Epithelial cell of prostate (primary cell): ENCODE measurements at regions not wholly inside any gene's neighbourhood (a gene's known extent, or its start where the extent isn't known, plus 50 kb on each side); places are given as distances from the start of the nearest gene placed in this dataset.

Experiments
- DNase-seq: peaks from one replicate; pipeline ENCODE4 v3.0.0-alpha.2; 2011; ENCODE audit warnings: low read depth, low spot score
- H3K27ac ChIP-seq: fragments of 450-650 bp; 2 replicates; pipeline ENCODE4 v1.5.1; 2017; ENCODE audit warnings: mild to moderate bottlenecking

DNA sequence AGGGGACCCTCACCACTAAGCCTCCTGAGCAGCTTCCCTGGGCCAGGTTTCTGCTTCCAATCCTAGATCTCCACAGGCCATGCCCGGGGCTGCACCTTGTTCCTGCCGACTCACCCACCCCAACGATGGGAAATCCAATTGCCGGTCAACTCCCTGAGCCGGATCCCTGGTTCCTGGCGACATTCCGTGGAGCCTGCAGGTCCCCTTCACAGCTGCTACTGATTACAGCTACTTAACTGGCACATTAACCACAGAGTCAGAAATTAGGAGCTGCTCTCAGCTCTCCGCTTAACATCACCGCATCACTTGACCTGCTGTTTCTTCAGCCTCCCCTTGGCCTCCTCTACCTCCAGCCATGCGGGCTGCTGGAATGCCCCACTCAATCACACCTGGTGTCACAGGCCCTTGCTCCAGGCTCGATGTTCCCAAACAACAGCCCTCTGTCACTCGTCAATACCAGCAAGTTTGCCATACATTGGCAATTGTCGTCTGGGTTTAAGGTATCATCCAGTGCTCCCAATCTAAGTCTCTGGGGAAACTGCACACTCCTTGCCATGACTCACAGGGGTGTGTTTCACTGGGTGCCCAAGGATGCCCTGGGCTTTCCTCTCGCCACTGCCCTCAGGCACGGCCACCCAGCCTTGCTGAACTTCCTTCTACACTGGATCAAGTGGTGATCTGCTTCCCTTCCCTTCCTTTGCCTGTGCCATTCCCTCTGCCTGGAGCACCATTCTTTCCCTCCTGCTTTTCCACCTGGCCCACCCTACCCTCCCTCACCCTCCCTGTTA lies 181.0 kb downstream of the MN1 start:
- peak; percentile 46 for DNase-seq
- H3K27ac ChIP-seq = no peak overlapping the region

- no peak for DNase-seq
- no peak overlapping the region for H3K27ac ChIP-seq
Observed at GRCh38 chr22:27621486-27622070, 180.0 kb downstream of the MN1 start.

GRCh38 chr22:27624042-27624441 lies 177.5 kb downstream of the MN1 start:
- H3K27ac ChIP-seq = no peak overlapping the region
- no peak for DNase-seq

DNA sequence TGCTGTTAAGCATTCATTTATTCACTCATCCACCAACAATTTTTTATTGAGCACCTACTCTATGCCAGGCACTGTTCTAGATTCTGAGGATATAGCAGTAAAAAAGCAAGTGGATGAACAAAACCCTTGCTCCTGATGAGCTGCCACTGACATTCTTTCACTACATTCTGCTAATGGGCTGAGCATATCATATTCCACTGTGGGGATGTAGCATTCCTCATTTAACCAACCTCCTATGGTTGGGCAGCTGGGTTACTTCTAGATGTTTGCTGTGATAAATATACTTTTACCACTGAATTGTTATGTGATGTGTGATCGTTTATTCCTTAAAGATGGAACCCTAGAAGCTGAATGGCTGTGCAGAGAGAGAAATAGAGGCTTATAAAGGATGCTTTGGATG lies 176.9 kb downstream of the MN1 start:
- no peak overlapping the region for H3K27ac ChIP-seq
- DNase-seq = no peak

DNA sequence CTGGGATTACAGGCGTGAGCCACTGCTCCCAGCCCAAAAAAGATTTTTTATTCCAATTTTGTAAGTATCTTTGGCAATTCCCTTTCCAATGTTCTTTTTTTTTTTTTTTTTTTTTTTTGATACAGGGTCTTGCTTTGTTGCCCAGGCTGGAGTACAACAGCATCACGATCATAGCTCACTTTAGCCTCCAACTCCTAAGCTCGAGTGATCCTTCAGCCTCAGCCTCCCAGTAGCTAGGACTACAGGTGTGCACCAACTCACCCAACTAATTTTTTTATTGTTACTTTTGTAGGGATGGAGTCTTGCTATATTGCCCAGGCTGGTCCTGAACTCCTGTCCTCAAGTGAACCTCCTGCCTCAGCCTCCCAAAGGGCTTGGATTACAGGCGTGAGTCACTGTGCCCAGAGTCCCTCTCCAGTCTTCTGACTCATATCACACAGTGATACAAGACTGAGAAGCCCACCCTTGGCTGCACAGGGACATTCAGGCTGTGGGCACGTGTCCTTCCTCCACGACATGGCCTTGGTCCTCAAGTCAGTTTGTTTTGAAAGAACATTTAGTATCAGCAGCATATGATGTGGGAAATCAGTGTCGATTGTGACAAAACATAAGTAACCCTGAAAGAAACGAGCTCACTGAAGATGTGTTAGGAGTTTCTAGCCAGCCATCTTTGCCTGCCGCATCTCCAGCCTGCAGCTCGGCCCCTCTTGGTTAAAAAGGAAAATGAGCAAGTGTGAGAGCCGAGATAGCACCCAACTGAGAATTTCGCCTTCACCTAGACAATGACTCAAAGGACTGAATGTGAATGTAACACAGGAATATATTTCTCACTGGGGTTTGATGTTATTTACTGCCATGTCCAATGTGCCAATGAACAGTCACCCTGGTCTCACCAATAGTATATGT lies 175.5 kb downstream of the MN1 start:
- no peak for DNase-seq
- H3K27ac ChIP-seq = no peak overlapping the region

- no peak for DNase-seq
- no peak overlapping the region for H3K27ac ChIP-seq
Observed at GRCh38 chr22:27626675-27627443, 174.7 kb downstream of the MN1 start.

DNA sequence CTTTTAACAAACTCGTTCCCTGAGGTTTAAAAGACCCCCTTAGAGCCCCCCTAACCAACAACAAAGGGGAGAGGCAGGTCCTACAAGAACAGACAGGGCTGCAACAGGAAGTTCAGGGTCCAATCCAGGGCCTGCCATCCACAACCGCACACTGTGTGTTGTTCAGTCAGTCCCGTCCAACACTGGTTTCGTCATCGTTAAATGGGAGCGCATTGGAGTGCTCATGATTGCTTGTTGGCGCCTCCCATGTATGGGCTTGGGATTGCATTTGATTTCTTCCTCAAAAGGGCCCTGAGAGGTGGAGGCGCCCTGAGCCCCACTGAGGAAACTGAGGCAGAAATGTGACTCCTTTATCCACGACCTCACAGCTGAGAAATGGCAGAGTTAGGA lies 174.1 kb downstream of the MN1 start:
- no peak for DNase-seq

DNA sequence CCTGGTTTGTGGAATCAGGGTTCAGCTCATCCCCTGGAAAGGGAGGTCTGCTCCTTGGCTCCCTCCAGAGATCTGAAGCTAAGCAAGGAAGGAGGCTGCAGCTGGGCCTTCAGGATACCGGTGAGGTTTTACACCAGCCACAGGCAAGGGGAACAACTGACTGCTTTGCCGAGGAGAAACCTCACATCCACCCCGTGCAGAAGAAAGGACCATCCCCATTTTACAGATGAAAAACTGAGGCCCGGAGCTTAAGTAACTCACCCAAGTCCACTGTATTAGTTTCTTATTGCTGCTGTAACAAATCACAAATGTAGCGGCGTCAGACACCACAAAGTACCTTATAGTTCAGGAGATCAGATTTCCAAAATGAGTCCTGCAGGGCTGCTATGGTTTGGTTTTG lies 173.7 kb downstream of the MN1 start:
- no peak overlapping the region for H3K27ac ChIP-seq
- DNase-seq = no peak

More for the DNA sequence above, 174.1 kb downstream of the MN1 start:
- H3K27ac ChIP-seq = no peak overlapping the region

DNA sequence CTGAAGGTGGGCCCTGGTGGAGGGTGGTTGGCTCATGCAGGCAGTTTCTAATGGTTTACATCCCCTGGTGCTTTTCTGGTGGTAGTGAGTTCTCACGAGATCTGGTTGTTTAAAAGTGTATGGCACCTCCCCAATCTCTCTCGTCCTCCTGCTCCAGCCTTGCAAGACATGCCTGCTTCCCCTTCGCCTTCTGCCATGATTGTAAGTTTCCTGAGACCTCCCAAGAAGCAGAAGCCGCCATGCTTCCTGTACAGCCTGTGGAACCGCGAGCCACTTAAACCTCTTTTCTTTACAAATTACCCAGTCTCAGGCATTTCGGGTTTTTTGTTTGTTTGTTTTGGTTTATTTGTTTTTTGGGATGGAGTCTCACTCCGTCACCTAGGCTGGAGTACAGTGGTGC lies 173.2 kb downstream of the MN1 start:
- DNase-seq = no peak

GRCh38 chr22:27628891-27629631 lies 172.5 kb downstream of the MN1 start:
- peak; percentile 36 for DNase-seq
- no peak overlapping the region for H3K27ac ChIP-seq

More for the DNA sequence above, 173.2 kb downstream of the MN1 start:
- no peak overlapping the region for H3K27ac ChIP-seq

DNA sequence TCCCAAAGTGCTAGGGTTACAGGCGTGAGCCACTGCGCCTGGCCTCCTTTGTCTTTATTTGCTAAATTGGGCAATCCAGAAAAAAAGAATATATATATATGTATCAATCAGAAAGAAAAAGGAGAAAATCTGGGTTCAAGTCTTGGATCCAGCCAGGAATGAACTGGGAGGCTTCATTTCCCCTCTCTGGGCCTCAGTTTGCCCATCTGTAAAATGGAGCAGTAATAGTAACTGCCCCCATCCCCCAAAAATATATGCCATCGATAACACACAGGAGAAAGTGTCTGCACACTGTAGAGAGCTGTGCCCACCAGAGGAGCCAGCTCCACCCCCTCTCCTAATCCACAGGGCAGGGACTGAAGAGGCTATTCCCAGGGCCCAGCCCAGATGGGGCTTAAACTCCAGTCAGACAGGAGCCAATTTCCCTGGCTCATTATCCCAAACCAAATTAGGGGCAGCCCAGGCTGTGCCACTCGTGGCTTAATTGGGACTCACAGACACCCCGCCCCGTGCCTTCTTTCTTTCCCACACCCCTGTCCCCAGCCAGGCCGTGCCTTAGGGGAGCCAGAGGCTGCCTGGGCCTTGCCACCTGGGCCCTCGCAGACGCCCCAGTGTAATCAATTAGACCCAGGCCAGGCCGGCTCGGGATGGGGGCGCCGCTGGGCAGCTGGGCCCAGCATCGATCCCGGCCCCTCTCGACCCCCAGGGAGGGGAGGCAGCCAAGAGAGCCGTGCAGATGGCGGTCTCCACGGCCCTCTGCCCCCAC lies 171.5 kb downstream of the MN1 start:
- no peak for DNase-seq
- no peak overlapping the region for H3K27ac ChIP-seq

DNA sequence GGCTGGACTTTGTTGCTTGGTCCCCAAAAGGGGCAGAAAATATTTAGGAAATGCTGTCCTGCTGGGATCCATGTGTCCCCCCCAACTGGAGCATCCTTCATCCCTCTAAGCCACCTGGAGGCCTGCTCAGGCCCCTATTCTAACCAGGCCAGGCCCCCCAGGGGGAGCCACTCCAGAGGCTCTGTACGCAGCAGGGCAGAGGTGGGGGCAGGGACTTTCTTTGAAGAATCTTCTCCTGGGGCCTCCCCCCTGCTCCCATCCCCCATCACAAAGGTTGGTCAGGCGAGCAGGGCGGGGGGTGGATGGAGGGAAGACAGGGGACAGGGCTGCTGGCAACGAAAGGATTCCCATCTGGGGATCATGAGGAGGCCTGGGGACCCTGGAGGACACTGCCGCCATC lies 170.8 kb downstream of the MN1 start:
- no peak overlapping the region for H3K27ac ChIP-seq
- no peak for DNase-seq

DNA sequence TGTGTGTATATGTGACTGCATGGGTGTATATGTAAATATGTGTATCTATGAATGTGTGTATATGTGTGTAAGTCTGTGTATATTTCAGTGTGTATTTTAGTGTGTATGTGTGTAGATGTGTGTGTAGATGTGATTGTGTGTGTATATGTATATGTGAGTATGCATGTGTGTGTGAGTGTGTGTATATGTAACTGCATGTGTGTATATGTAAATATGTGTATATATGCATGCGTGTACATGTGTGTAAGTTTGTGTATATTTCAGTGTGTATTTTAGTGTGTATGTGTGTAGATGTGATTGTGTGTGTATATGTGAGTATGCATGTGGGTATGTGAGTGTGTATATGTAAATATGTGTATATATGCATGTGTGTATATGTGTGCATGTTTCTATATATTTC lies 169.9 kb downstream of the MN1 start:
- DNase-seq = no peak
- H3K27ac ChIP-seq = no peak overlapping the region

- DNase-seq = no peak
- no peak overlapping the region for H3K27ac ChIP-seq
Observed at GRCh38 chr22:27632451-27633295, 168.9 kb downstream of the MN1 start.

GRCh38 chr22:27633296-27633871 lies 168.2 kb downstream of the MN1 start:
- H3K27ac ChIP-seq = no peak overlapping the region
- DNase-seq = no peak

GRCh38 chr22:27634043-27634740 lies 167.4 kb downstream of the MN1 start:
- DNase-seq = no peak
- H3K27ac ChIP-seq = no peak overlapping the region

GRCh38 chr22:27635435-27635834 lies 166.1 kb downstream of the MN1 start:
- H3K27ac ChIP-seq = no peak overlapping the region
- no peak for DNase-seq
